ENCODE measurements at regions not wholly inside any gene's neighbourhood (a gene's known extent, or its start where the extent isn't known, plus 50 kb on each side); places are given as distances from the start of the nearest gene placed in this dataset.

GRCh38 chr12:114529966-114530365 is 124.0 kb upstream of the TBX5 start:
- TF ChIP-seq GABPA (tag; conservative IDR thresholded peaks at IDR 0.05; ENCODE audit: low read depth) (no peak), CEBPB (tag; IDR thresholded peaks at IDR 0.05) (no peak), CBX5 (IDR thresholded peaks at IDR 0.05; ENCODE audit: borderline replicate concordance, low read depth) (no peak), POLR2A (conservative IDR thresholded peaks at IDR 0.05) (no peak), ZC3H4 (CRISPR knock-in tag; IDR thresholded peaks at IDR 0.05; ENCODE audit: borderline replicate concordance) (no peak)

All from K562 (cell line).